ENCODE measurements at regions not wholly inside any gene's neighbourhood (a gene's known extent, or its start where the extent isn't known, plus 50 kb on each side); places are given as distances from the start of the nearest gene placed in this dataset.

DNA sequence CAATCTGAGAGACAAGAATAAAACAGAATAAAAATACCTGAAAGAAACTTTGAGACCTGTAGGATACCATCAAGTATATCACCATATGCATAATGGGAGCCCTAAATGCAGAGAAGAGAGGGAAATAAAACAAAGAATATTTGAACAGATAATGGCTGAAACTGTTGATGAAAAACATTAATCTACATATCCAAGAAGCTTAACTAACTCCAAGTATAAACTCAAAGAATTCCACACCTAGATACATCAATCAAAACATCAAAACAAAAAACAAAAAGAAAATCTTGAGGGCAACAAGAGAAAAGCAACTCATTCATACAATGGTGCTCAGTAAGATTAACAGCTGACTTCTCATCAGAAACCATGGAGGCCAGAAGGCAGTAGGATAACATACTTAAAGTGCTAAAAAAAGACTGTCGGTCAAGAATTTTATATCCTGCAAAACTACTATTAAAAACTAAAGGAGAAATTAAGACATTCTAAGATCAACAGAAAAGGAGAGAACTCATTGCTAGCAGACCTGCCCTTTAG lies 101.6 kb downstream of the FOXD1 start:
- TF ChIP-seq, protein P1, sequence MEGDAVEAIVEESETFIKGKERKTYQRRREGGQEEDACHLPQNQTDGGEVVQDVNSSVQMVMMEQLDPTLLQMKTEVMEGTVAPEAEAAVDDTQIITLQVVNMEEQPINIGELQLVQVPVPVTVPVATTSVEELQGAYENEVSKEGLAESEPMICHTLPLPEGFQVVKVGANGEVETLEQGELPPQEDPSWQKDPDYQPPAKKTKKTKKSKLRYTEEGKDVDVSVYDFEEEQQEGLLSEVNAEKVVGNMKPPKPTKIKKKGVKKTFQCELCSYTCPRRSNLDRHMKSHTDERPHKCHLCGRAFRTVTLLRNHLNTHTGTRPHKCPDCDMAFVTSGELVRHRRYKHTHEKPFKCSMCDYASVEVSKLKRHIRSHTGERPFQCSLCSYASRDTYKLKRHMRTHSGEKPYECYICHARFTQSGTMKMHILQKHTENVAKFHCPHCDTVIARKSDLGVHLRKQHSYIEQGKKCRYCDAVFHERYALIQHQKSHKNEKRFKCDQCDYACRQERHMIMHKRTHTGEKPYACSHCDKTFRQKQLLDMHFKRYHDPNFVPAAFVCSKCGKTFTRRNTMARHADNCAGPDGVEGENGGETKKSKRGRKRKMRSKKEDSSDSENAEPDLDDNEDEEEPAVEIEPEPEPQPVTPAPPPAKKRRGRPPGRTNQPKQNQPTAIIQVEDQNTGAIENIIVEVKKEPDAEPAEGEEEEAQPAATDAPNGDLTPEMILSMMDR (IDR thresholded peaks at IDR 0.05), result no peak
- TF ChIP-seq POLR2A (IDR thresholded peaks at IDR 0.05), result no peak
- DNase-seq (ENCODE audit: low spot score in 2 of 2), result no peak
- 94 to 95% methylated on average over 1 of the region's 1 CpG for WGBS, 2 donors
- intact Hi-C loops (cut with DNase I; ENCODE audit: low total_unique reads), result loop anchor here (5.0 kb wide), 1 partner anchor 1770 kb away; no protein-coding TSS in a partner anchor
- H3K4me3 ChIP-seq (ENCODE audit: low read depth, poor library complexity, severe bottlenecking), result no peak overlapping the region

- intact Hi-C loops (cut with DNase I; ENCODE audit: low total_unique reads), result loop anchor here (5.0 kb wide), 1 partner anchor 1768 kb away; no protein-coding TSS in a partner anchor
- TF ChIP-seq POLR2A (IDR thresholded peaks at IDR 0.05), result no peak
- TF ChIP-seq, protein P1 (IDR thresholded peaks at IDR 0.05), result no peak
- WGBS, 2 donors, result 82 to 86% methylated on average over 5 of the region's 5 CpGs
- DNase-seq (ENCODE audit: low spot score in 2 of 2), result no peak
- no peak overlapping the region for H3K4me3 ChIP-seq (ENCODE audit: low read depth, poor library complexity, severe bottlenecking)
These were observed 103.7 kb downstream of the FOXD1 start for GRCh38 chr5:73344835-73345234.

DNA sequence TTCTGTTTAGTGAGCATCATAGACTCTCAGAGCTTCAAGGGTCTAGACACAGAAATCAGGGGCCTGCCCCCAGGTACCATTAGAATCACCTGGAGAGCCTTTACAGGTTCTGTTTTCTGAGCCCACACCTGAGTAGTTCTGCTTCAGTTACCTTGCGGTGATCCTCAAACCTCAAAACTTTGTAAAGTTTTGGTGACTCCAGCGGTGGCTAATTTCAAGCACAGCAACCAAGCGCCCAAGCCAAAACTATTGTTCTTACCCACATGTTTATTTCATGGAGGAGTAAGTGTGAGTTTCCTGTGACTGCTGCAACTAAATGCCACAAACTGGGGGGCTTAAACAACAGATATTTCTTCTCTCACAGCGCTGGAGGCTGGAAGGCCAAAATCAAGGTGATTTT lies 108.9 kb downstream of the FOXD1 start:
- no peak for DNase-seq (ENCODE audit: low spot score in 2 of 2)
- WGBS, 2 donors, result 87 to 98% methylated on average over 4 of the region's 4 CpGs
- no peak for TF ChIP-seq POLR2A (IDR thresholded peaks at IDR 0.05)
- TF ChIP-seq, protein P1 (IDR thresholded peaks at IDR 0.05), result no peak
- H3K4me3 ChIP-seq (ENCODE audit: low read depth, poor library complexity, severe bottlenecking), result no peak overlapping the region
- intact Hi-C loops (cut with DNase I; ENCODE audit: low total_unique reads), result no loop called here

DNA sequence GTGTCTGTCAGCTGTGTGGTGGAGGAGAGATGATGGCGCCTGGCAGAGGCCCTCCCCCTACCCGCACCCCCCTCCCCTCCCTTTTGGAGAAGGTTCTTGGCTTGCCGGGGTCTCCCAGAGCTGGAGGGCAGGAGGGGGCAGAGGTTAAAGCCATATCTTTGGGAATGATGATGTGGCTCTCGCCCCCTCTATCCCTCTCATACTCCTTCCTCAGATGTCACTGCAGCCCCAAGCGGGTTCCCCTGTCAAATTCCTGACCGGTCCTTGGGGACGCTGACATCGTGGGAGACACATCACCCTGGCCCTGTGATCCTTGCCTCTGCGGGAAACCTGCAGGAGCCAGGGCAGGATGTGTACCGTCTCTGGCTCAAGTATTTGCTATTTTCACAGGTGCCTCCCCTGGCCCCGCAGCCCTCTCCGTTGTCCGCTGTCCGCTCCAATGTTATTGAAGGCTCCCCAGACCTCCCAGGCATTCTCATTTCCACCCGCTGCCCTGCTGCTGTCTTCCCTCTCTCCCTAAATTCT lies 109.5 kb downstream of the FOXD1 start:
- no peak for TF ChIP-seq POLR2A (IDR thresholded peaks at IDR 0.05)
- TF ChIP-seq, protein P1 (IDR thresholded peaks at IDR 0.05), result no peak
- no peak for DNase-seq (ENCODE audit: low spot score in 2 of 2)
- 67 to 72% methylated on average over 15 of the region's 15 CpGs for WGBS, 2 donors
- intact Hi-C loops (cut with DNase I; ENCODE audit: low total_unique reads), result no loop called here
- H3K4me3 ChIP-seq (ENCODE audit: low read depth, poor library complexity, severe bottlenecking), result no peak overlapping the region

- no peak overlapping the region for H3K4me3 ChIP-seq (ENCODE audit: low read depth, poor library complexity, severe bottlenecking)
- DNase-seq (ENCODE audit: low spot score in 2 of 2), result no peak
- intact Hi-C loops (cut with DNase I; ENCODE audit: low total_unique reads), result no loop called here
- 60 to 61% methylated on average over 17 of the region's 17 CpGs for WGBS, 2 donors
- TF ChIP-seq, protein P1 (IDR thresholded peaks at IDR 0.05), result no peak
- no peak for TF ChIP-seq POLR2A (IDR thresholded peaks at IDR 0.05)
These were observed 110.1 kb downstream of the FOXD1 start for GRCh38 chr5:73338256-73339050.
